Heart left ventricle (tissue), 13 donors: ENCODE measurements at regions not wholly inside any gene's neighbourhood (a gene's known extent, or its start where the extent isn't known, plus 50 kb on each side); places are given as distances from the start of the nearest gene placed in this dataset.

Experiments used
- CTCF ChIP-seq, 12 donors: fragments of 200-600 bp; sonication (generic) in 4 of 12; IDR thresholded peaks; one replicate each; pipeline versions ENCODE4 v1.5.0 to v1.8.0; 2018 to 2022; ENCODE audit warnings: antibody characterized with exemption in 12 of 12, mild to moderate bottlenecking in 5 of 12
- POLR2A ChIP-seq, 2 donors: fragments of 450-650 bp; IDR thresholded peaks; one replicate each; pipeline ENCODE4 v1.6.1; 2017; ENCODE audit warnings: antibody characterized with exemption in 2 of 2, mild to moderate bottlenecking in 2 of 2, moderate library complexity in 2 of 2
- donor health status: ischemic (EF 13 %, LVEDD 7.1; RV severe dilation, severe dysfunction).
- donor health status: DM: no; HTN: yes; CAD: no.
- donor health status: DM: no; HTN: no; CAD: no.
- donor health status: ischemic (EF 25% LVEDD 6.9; RV normal size, moderate dysfunction).
- donor health status: ischemic (EF 25% LVEDD 5.7; RV mildly dilated, moderate dysfunction).
- donor health status: ischemic (EF 35%, LVEDD 5.7; RV mildly dilated, moderate dysfunction).
- donor health status: nonischemic (EF 11% LVEDD 7.7; RV severe dilation, severe dysfunction).
- donor health status: DM: yes; HTN: yes; CAD: no.
- donor health status: PGD.
- donor health status: ischemic (EF 29% LVEDD 5.4; RV normal size, mild dysfunction).
- donor health status: nonischemic (EF 23%, LVEDD 6.1; RV moderate dilation, normal function).

GRCh38 chr21:23876925-23877558, 1730.2 kb downstream of the MRPL39 start:
- TF ChIP-seq CTCF (IDR thresholded peaks at IDR 0.05): no peak
- no peak for TF ChIP-seq POLR2A (IDR thresholded peaks at IDR 0.05)
